Choroid plexus epithelial cell (primary cell): ENCODE measurements at regions not wholly inside any gene's neighbourhood (a gene's known extent, or its start where the extent isn't known, plus 50 kb on each side); places are given as distances from the start of the nearest gene placed in this dataset.
A peak's percentile ranks its signal among the peaks of the same experiment; 100 is the strongest.

Experiments used
- DNase-seq: peaks from one replicate; pipeline ENCODE4 v3.0.0-alpha.2; 2010; ENCODE audit warnings: low read depth
- H3K4me3 ChIP-seq: 2 replicates; pipeline ENCODE4 v1.5.1; 2011; ENCODE audit warnings: low read depth, mild to moderate bottlenecking, control low read depth, low read length, moderate library complexity
- TF ChIP-seq, protein P1 (sequence below): conservative IDR thresholded peaks from 2 replicates; pipeline ENCODE4 v1.5.1; 2011; ENCODE audit warnings: low read depth, mild to moderate bottlenecking, control low read depth, inconsistent platforms, low read length, moderate library complexity

DNA sequence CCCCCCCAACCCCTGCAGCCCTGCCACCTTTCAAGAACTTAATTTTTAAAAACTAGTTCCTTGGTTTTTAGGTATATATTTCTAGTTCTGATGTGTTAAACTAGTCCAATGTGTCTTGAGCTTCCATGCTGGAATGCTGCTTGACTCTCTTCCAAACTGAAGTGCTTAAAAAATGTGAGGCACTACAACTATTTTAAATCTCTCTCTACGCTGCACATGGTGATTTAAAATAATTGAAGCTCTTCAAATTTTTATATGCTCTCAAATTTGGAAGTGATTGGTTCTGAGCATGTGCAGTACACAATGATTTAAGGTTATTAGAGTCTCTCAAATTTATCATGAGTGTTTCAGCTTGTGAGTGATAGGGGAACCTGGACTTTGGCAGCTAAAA, 192.6 kb upstream of the ZEB2 start:
- H3K4me3 ChIP-seq: no peak overlapping the region
- DNase-seq: peak; percentile 44
- TF ChIP-seq, protein P1, sequence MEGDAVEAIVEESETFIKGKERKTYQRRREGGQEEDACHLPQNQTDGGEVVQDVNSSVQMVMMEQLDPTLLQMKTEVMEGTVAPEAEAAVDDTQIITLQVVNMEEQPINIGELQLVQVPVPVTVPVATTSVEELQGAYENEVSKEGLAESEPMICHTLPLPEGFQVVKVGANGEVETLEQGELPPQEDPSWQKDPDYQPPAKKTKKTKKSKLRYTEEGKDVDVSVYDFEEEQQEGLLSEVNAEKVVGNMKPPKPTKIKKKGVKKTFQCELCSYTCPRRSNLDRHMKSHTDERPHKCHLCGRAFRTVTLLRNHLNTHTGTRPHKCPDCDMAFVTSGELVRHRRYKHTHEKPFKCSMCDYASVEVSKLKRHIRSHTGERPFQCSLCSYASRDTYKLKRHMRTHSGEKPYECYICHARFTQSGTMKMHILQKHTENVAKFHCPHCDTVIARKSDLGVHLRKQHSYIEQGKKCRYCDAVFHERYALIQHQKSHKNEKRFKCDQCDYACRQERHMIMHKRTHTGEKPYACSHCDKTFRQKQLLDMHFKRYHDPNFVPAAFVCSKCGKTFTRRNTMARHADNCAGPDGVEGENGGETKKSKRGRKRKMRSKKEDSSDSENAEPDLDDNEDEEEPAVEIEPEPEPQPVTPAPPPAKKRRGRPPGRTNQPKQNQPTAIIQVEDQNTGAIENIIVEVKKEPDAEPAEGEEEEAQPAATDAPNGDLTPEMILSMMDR: no peak

DNA sequence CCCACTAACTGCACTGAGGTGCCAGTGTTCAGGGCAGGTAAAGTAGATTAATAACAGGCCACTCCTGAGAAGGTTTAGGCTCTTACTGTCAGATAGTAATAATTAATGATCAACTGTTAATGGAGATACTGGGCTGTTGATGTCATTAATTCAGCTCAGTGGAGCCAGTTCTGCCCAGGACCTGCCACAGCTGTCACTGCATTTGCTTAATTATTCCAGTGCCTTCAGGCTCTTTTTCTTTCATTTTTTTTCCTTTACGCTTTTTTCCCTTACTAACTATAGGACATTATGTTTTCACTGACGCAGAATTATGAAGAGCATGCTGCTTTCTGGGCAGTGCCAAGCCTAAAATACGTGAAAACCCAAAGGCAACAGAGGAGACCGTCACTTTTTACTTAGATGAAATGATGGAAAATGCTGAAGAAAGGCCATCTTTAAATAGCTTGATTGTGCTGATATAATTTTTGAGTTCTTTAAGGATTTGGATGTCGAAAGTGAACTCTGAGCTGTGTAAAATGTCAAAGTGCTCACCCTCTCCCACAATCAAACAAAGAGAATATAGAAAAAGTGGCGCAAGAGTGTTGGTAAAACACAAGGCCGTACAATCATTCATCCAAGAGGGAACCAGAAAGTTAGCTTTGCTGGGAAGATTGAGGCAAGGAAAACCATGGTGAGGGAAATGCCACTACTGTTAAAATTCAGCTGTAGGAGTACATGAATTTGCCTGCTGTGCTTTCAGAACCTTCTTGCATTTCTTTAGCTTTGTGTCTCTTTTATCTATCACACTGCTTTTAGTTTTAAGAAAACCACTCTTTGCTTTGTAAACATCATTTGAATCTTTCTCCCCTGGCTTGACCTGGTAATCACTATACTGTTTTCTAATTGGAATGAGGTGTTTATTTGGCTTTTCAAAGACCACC, 192.0 kb upstream of the ZEB2 start:
- H3K4me3 ChIP-seq: no peak overlapping the region
- TF ChIP-seq, protein P1: no peak
- DNase-seq: no peak

DNA sequence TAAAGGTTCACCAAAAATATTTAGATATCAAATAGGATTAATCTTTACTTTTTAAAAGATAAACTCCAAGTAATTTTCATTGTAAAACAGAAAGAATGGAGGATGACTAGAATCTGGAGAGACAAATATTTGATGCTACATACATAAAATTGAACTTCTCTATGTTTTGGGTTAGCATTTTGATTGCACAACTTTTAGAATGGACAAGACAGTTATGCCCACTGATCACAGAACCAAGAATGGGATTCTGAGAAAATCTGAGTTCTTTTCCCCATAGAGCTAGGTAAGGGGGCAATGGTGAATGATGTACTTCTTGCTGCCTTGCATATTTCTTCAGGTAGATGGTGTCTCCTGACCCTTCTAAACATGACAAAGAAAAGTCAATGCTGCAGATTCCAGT, 191.2 kb upstream of the ZEB2 start:
- no peak for DNase-seq
- TF ChIP-seq, protein P1: no peak
- H3K4me3 ChIP-seq: no peak overlapping the region

DNA sequence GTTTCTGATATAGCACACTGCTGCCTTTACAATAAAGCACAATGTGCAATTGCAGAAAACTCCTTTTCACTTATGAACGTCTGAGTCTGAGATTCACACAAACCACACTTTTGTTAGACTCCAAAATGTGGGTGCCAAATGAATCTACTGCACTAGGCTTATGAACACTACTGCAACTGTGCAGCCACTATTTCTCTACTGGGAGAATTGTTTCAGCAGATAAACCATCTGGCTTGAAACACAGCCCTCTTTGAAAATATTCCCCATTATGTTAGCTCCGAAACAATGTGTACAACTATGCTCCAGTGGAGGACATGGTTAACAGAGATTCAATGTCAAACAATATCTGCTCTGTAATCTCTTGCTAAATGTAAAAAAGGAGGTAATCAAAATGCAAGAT, 188.7 kb upstream of the ZEB2 start:
- TF ChIP-seq, protein P1: no peak
- DNase-seq: no peak
- no peak overlapping the region for H3K4me3 ChIP-seq

DNA sequence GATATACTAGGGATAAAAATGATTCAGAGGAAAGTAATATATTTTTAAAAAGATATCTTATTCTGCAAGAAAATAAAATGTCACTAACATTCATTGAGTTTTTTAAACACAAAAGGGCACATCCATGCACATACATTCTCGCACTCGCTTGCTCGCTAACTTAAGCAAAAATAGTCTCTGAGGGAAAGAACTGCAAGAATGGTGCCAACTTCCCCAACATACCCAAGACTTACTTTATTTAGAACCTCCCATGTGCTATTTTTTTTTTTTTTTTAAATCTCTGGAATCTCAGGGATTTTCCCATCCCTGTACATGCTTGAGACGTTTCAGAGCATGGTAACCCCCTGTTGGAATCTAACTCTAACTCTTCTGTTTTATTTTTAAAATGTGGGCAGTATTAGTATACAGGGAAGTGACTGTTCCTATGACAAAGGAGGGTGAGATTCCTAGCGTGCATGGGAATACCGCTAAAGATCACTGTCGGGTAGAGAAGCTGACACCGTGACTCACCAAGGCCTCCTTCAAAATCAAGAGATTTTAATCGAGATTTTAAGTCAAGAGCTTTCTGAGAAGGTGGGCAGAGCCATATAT, 187.9 kb upstream of the ZEB2 start:
- H3K4me3 ChIP-seq: no peak overlapping the region
- TF ChIP-seq, protein P1: no peak
- no peak for DNase-seq

DNA sequence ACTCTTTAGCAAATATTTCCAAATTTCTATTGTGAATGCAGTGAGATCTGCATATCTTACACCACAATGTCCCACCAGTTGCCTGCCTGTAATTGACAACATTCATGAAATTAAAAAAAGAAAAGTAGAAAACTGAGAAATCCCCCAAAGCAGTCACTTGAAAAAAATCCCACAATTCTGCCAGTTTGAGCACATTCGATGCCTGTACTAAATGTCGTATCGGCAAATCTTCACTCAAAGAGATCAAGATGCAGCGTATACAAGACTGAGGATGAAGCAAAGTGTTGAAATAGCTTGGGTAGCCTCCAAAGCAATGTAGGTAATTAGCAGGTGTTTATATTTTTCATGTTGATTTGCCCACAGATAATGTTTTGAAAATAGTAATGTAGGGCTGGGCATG, 186.7 kb upstream of the ZEB2 start:
- TF ChIP-seq, protein P1: no peak
- H3K4me3 ChIP-seq: no peak overlapping the region
- DNase-seq: no peak
